GM13976 (cell line): ENCODE measurements at regions not wholly inside any gene's neighbourhood (a gene's known extent, or its start where the extent isn't known, plus 50 kb on each side); places are given as distances from the start of the nearest gene placed in this dataset.

Experiments
- DNase-seq: peaks from one replicate; pipeline ENCODE4 v3.0.0; 2012; ENCODE audit warnings: low spot score
- CTCF ChIP-seq: IDR thresholded peaks from 2 replicates; pipeline ENCODE4 v1.5.1; 2012; ENCODE audit warnings: borderline replicate concordance, mild to moderate bottlenecking; ENCODE audit not compliant: insufficient read depth; ENCODE audit errors: extremely low read depth, missing control alignments, control extremely low read depth
- in situ Hi-C: fragments of 300-500 bp; cut with MboI; formaldehyde crosslinking; loops from one replicate; pipeline ENCODE4 v1.12.0; 2022; ENCODE audit warnings: low sequenced_read_pairs, mixed read lengths, inconsistent platforms; ENCODE audit not compliant: unreplicated experiment

- DNase-seq, result no peak
- in situ Hi-C loops, result no loop called here
- no peak for TF ChIP-seq CTCF
Measured at GRCh38 chr9:13898957-13899356, 415.0 kb downstream of the NFIB start.

- in situ Hi-C loops, result no loop called here
- TF ChIP-seq CTCF, result no peak
- DNase-seq, result no peak
Measured at GRCh38 chr9:13896922-13897835, 416.8 kb downstream of the NFIB start.

- in situ Hi-C loops, result no loop called here
- DNase-seq, result no peak
- TF ChIP-seq CTCF, result no peak
Measured at GRCh38 chr9:13896047-13896446, 417.9 kb downstream of the NFIB start.

GRCh38 chr9:13885258-13885657 is 428.7 kb downstream of the NFIB start:
- no peak for TF ChIP-seq CTCF
- in situ Hi-C loops, result no loop called here
- no peak for DNase-seq

GRCh38 chr9:13879981-13880380 is 434.0 kb downstream of the NFIB start:
- TF ChIP-seq CTCF, result no peak

GRCh38 chr9:13879011-13879410 is 434.9 kb downstream of the NFIB start:
- in situ Hi-C loops, result no loop called here
- no peak for TF ChIP-seq CTCF
- DNase-seq, result no peak

More at GRCh38 chr9:13879981-13880380, 434.0 kb downstream of the NFIB start:
- in situ Hi-C loops, result no loop called here
- DNase-seq, result no peak

GRCh38 chr9:13878241-13878711 is 435.7 kb downstream of the NFIB start:
- no peak for DNase-seq
- TF ChIP-seq CTCF, result no peak
- in situ Hi-C loops, result no loop called here
